ENCODE measurements at regions not wholly inside any gene's neighbourhood (a gene's known extent, or its start where the extent isn't known, plus 50 kb on each side); places are given as distances from the start of the nearest gene placed in this dataset.
"Not testable (repeated sequence)": the region's sequence is repeated elsewhere in the genome, so short reads cannot be mapped to it uniquely, and the experiment has no call there.

DNA sequence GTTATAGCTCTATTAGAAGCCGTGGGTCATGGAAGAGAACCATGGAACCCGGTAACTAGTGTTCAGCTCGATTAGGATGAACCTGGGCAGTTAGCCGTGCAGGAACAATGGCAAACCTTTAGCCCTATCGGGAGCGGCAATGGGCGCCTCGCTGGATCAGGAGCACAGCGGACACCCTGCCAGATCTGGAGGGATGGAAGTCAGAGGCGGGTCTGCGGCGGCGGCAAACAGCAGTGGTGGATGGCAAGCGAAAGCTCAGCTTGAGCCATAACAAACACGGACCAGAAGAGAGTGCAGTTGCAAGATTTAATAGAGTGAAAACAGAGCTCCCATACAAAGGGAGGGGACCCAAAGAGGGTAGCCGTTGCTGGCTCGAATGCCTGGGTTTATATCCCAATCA lies 160.2 kb upstream of the RGS6 start:
- H3K4me1 Mint-ChIP-seq; ATAC-seq (ENCODE audit: low read depth); DNase-seq (ENCODE audit: low spot score in 2 of 2); H3K4me3 Mint-ChIP-seq; H3K36me3 Mint-ChIP-seq; H3K27me3 Mint-ChIP-seq; H3K27ac Mint-ChIP-seq: not testable (repeated sequence)
- peaks cover 12% of the 10 kb centered on the region for H3K9me3 Mint-ChIP-seq

DNA sequence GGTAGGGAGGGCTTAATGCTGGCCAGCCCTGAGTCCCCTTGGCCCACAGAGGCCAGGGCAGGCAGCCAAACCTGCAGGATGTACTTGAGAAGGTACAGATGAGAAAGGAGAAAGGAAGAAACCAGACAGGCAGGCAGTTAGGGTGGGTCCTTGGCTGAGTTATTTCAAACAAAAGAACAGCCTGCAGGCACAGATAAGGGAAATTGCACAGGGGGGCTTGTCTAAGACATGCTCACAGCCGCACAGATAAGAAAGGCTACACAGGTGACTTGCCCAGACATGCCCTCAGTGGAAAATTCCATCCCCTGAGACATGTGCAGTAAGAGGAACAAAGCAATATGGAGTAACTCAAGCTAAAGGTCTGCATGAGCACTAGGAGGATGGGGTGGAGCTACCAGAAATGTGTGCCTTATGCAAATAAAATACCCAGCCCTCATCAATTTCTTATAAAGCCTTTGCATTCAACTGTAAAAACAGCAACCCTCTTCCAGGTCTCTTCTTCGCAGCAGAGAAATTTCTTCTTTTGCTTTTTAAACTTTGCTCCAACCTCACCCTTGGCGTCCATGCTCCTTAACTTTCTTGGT lies 158.2 kb upstream of the RGS6 start:
- ATAC-seq (ENCODE audit: low read depth) (no peak), DNase-seq (ENCODE audit: low spot score in 2 of 2) (no peak)
- no peak overlapping the region for H3K4me3 Mint-ChIP-seq
- peaks cover 10% of the 10 kb centered on the region for H3K27me3 Mint-ChIP-seq
- no peaks in the 10 kb centered on the region for H3K4me1 Mint-ChIP-seq
- H3K27ac Mint-ChIP-seq = no peak overlapping the region
- H3K9me3 Mint-ChIP-seq = peaks cover 12% of the 10 kb centered on the region
- H3K36me3 Mint-ChIP-seq = peaks cover 2% of the 10 kb centered on the region

DNA sequence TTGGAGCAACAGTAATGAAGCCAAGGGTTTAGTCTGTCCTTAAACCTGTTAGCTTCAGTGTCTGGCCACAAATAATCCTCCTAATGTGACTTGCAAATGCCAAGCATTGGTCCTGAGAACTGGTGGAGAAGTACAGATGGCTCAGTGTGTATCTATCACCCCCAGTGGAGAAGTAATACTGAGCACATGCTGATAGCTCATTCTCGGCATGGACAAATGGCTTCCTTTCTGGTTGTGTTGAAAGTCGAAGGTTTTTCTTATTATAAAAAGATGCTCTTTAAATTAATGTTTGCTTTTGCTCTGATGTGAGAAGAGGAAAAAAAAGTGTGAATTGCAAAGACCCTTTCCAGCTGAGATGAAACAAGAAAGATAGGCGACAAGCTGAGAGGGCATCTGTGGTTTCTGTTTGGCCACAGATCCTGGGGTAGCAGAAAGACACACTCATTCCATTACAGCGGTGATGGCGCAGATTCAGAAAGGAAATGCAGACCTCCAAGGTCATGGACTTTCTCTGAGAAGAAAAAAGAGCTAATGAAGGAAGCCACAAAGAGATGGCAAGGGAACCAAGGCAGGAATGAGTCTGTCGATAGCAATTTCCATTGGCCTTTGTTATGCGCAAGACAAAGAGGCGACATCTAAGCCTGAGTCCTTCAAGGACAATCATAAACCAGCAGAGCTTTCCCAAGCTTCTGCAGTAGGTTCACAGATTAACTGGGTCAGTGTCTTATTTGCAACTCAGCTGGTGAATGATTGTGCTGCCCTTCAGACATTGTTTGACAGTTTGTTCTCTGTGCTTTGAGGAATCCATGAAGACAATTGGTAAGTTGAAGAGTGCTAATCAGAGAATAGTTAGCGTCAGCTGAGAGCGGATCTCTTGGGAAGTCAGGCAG lies 155.5 kb upstream of the RGS6 start:
- Mint-ChIP-seq H3K9me3 (peaks cover 12% of the 10 kb centered on the region), H3K27ac (no peak overlapping the region), H3K4me1 (no peaks in the 10 kb centered on the region), H3K36me3 (peaks cover 2% of the 10 kb centered on the region), H3K27me3 (peaks cover 9% of the 10 kb centered on the region), H3K4me3 (no peak overlapping the region)
- no peak for DNase-seq (ENCODE audit: low spot score in 2 of 2)
- ATAC-seq (ENCODE audit: low read depth) = no peak

DNA sequence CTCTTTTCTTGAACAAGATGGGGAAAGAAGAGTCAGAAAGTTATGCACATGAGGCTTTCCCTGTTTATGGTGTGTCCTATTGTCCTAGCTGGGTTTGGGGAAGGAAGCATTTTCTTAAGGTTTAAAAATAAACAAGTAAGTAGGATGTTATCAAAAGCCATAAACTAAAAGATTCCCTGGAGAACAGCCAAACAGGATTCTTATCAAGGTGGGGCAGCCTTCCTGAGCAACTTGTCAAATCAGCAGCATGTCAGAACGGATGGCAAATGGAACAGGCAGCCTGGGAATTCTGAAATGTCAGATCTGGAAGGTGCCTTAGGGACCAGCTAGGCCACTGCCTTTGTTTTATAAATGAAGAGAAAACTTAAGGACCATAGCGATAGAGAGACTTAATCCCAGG lies 152.2 kb upstream of the RGS6 start:
- Mint-ChIP-seq H3K36me3 (no peaks in the 10 kb centered on the region), H3K27me3 (peaks cover 7% of the 10 kb centered on the region), H3K4me3 (no peak overlapping the region), H3K4me1 (no peaks in the 10 kb centered on the region), H3K9me3 (peaks cover 2% of the 10 kb centered on the region), H3K27ac (no peak overlapping the region)
- no peak for ATAC-seq (ENCODE audit: low read depth)
- no peak for DNase-seq (ENCODE audit: low spot score in 2 of 2)

DNA sequence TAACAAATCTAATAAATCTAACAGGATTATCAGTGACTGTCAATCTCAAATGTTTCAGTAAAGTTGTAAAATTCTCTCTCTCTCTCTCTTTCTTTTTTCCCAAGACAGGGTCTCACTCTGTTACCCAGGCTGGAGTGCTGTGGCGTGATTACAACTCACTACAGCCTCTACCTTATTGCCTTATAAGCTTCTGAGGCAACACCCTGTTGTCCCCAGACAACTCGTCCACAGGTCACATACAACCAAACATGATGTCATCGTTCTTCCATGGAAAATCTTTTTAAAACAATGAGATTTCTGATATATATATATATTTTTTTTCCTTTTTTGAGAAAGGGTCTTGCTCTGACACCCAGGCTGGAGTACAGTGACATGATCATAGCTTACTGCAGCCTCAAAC lies 151.4 kb upstream of the RGS6 start:
- no peak overlapping the region for H3K4me3 Mint-ChIP-seq
- no peak for DNase-seq (ENCODE audit: low spot score in 2 of 2)
- H3K27ac Mint-ChIP-seq = no peak overlapping the region
- peaks cover 2% of the 10 kb centered on the region for H3K9me3 Mint-ChIP-seq
- H3K27me3 Mint-ChIP-seq = peaks cover 7% of the 10 kb centered on the region
- H3K4me1 Mint-ChIP-seq = no peaks in the 10 kb centered on the region
- ATAC-seq (ENCODE audit: low read depth) = no peak
- H3K36me3 Mint-ChIP-seq = no peaks in the 10 kb centered on the region

DNA sequence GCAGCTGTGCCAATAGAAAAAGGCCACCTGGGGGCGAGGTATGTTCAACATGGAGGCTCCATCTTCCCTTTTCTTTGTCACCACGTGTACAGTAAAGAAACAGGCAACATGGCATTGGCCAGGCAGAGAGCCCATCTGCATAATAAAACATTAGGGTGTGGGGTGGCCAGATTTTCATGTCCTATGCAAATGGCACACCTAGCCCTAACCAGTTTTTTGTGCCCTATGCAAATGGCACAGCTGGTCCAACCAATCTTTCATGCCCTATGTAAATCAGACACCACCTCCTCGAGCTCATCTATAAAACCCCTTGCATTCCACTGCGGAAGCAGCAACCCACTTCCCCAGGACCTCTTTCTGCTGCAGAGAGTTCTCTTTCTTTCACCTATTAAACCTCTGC lies 149.1 kb upstream of the RGS6 start:
- Mint-ChIP-seq H3K27me3 (peaks cover 2% of the 10 kb centered on the region), H3K36me3 (no peaks in the 10 kb centered on the region)

DNA sequence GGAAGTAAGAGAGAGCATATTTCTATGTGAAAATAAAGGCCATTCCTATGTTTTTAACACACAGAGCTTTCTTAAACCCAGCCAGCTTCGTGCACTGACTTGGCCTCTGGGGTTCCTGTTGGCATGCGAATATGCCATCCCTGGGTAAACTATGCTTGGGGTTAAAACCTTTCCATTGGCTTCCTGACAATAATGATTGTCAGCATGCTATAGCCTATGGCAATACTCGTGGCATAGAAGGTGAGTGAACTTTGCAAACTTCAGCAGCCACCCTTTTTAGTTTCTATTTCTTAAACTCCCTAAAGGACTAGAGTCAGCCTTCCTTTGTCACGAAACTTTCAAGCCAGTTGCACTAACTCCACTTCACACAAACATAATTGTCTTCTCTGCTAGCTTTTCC lies 148.4 kb upstream of the RGS6 start:
- no peaks in the 10 kb centered on the region for H3K36me3 Mint-ChIP-seq
- H3K27me3 Mint-ChIP-seq = peaks cover 2% of the 10 kb centered on the region
- ATAC-seq (ENCODE audit: low read depth) (no peak), DNase-seq (ENCODE audit: low spot score in 2 of 2) (no peak)
- H3K4me3 Mint-ChIP-seq = no peak overlapping the region
- H3K9me3 Mint-ChIP-seq = peaks cover 2% of the 10 kb centered on the region
- no peak overlapping the region for H3K27ac Mint-ChIP-seq
- no peaks in the 10 kb centered on the region for H3K4me1 Mint-ChIP-seq

More for the DNA sequence above, 149.1 kb upstream of the RGS6 start:
- Mint-ChIP-seq H3K4me1 (no peaks in the 10 kb centered on the region), H3K9me3 (peaks cover 2% of the 10 kb centered on the region), H3K4me3 (no peak overlapping the region), H3K27ac (no peak overlapping the region)
- no peak for ATAC-seq (ENCODE audit: low read depth)
- no peak for DNase-seq (ENCODE audit: low spot score in 2 of 2)

DNA sequence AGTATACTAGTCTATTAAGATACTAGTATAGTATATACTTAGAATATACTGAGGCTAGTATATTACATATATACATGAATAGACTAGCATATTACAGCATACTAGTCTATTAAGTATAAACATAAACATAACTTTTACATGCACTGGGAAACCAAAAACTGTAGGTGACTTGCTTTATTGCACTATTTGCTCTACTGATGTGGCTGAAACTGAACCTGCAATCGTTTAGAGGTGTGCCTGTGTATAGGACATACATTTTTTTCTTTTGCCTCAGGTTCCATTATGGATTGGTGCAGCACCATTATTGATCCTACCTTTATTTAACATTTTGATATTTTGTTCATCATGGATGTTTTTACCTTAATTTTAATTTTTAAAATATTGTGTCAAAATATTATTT lies 143.2 kb upstream of the RGS6 start:
- no peak for DNase-seq (ENCODE audit: low spot score in 2 of 2)
- Mint-ChIP-seq H3K27me3 (no peaks in the 10 kb centered on the region), H3K4me3 (no peak overlapping the region), H3K36me3 (no peaks in the 10 kb centered on the region), H3K27ac (no peak overlapping the region), H3K9me3 (no peaks in the 10 kb centered on the region), H3K4me1 (no peaks in the 10 kb centered on the region)
- no peak for ATAC-seq (ENCODE audit: low read depth)

DNA sequence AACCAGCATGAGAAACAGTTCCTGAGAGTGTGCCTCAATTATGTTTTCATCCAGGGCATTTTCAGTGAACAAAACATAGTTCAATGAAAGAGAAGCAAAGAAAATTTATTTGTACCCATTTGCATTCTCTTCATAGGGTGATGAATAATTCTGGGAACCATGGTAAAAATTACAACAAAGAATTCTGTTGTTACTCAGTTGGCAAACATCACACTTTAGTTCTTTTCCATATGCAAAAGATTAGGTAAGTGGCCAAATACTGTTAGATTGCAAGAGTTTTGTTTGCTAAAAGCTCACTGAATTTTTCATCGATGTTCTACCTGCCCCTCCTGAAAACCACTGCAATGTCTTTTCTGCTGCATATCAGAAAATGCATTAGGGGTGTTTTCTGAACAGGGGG lies 132.4 kb upstream of the RGS6 start:
- DNase-seq (ENCODE audit: low spot score in 2 of 2) (no peak), ATAC-seq (ENCODE audit: low read depth) (no peak)
- Mint-ChIP-seq H3K4me1 (no peaks in the 10 kb centered on the region), H3K36me3 (no peaks in the 10 kb centered on the region), H3K27ac (no peak overlapping the region), H3K4me3 (no peak overlapping the region), H3K27me3 (peaks cover 14% of the 10 kb centered on the region), H3K9me3 (peaks cover 2% of the 10 kb centered on the region)

DNA sequence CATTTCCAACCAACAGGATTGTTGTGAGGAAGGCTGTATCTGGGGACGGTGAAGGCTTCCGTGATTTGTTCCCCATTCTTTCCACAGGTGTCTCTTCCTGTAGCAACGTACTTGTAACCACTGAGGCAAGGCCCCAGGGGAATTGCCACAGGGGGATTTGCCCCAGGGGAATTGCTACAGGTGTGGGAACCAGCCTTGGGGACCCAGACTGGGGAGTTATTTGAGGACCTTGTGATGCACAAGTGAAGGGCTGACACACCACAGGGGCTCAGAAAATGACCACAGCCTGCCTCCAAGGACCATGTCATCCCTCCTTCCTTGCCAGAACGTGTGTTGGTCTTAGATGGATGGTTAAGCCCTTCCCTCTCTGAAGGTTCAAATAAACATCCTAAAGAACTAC lies 131.4 kb upstream of the RGS6 start:
- no peak for ATAC-seq (ENCODE audit: low read depth)
- H3K9me3 Mint-ChIP-seq = peaks cover 2% of the 10 kb centered on the region
- H3K36me3 Mint-ChIP-seq = no peaks in the 10 kb centered on the region
- peaks cover 11% of the 10 kb centered on the region for H3K27me3 Mint-ChIP-seq
- no peak overlapping the region for H3K27ac Mint-ChIP-seq
- DNase-seq (ENCODE audit: low spot score in 2 of 2) = no peak
- H3K4me1 Mint-ChIP-seq = no peaks in the 10 kb centered on the region
- H3K4me3 Mint-ChIP-seq = no peak overlapping the region

DNA sequence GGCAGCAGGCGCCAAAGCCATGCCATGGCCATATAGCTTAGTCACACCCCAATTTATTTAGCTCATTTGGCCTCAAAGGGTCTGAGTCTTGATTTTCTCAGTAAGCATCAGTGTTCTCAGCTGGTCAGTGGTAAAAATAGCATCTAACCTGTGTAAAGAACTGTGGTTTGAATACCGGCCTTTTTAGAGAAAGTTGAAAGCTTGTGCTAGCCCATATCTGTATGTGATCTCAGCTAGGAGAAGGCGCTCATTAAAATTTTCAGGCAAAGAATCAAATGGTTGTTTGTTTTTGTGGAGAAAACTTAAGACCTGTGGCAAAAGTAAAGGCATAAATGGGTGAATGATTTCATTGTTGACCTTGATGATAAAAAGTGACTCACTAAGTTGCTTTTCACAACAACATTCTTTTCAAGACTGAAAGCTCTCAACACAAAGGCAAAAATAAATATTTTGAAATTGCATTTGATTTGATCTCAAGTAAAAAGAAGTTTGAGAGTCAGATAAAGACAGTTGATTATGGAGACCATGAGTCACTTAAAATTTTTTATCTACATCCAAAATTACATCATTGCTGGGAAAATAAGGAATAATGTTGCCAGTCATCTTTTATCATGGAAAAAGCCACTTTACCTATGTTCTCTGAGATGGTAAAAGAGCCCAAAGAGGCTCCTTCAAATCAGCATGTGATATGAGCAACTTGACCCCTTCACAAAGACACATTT lies 128.5 kb upstream of the RGS6 start:
- H3K27me3 Mint-ChIP-seq = peaks cover 17% of the 10 kb centered on the region
- H3K4me1 Mint-ChIP-seq = no peaks in the 10 kb centered on the region
- no peak overlapping the region for H3K27ac Mint-ChIP-seq
- DNase-seq (ENCODE audit: low spot score in 2 of 2) = no peak
- H3K4me3 Mint-ChIP-seq = no peak overlapping the region
- H3K36me3 Mint-ChIP-seq = peaks cover 2% of the 10 kb centered on the region
- ATAC-seq (ENCODE audit: low read depth) = no peak
- H3K9me3 Mint-ChIP-seq = peaks cover 2% of the 10 kb centered on the region

DNA sequence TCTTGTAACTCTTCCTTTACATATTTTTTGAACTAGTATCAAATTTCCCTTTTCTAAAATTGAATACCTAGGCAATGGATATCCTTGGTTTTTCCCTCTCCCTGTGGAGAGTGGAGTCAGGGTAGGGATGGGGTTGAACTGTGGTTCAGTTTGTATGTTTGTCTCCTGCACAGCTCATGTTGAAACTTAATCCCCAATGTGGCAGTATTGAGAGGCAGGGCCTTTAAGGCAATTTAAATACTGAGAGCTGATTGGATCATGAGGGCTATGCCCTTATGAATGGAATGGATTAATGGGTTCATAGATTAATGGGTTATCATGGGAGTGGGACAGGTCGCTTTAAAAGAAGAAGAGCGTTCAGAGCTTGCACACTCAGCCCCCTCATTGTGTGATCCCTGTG lies 127.2 kb upstream of the RGS6 start:
- peaks cover 14% of the 10 kb centered on the region for H3K27me3 Mint-ChIP-seq
- peaks cover 2% of the 10 kb centered on the region for H3K36me3 Mint-ChIP-seq
- H3K27ac Mint-ChIP-seq = no peak overlapping the region
- H3K9me3 Mint-ChIP-seq = peaks cover 2% of the 10 kb centered on the region
- ATAC-seq (ENCODE audit: low read depth) (no peak), DNase-seq (ENCODE audit: low spot score in 2 of 2) (no peak)
- no peak overlapping the region for H3K4me3 Mint-ChIP-seq
- no peaks in the 10 kb centered on the region for H3K4me1 Mint-ChIP-seq

DNA sequence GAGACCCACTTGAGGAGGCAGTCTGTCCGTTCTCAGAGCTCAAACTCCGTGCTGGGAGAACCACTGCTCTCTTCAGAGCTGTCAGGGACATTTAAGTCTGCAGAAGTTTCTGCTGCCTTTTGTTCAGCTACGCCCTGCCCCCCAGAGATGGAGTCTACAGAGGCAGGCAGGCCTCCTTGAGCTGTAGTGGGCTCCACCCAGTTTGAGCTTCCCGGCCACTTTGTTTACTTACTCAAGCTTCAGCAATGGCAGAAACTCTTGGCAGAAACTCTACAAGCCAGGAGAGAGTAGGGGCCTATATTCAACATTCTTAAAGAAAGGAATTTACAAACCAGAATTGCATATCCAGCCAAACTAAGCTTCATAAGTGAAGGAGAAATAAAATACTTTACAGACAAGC lies 125.2 kb upstream of the RGS6 start:
- not testable (repeated sequence) for DNase-seq (ENCODE audit: low spot score in 2 of 2); ATAC-seq (ENCODE audit: low read depth); H3K27me3 Mint-ChIP-seq; H3K9me3 Mint-ChIP-seq; H3K4me3 Mint-ChIP-seq; H3K27ac Mint-ChIP-seq; H3K36me3 Mint-ChIP-seq; H3K4me1 Mint-ChIP-seq

DNA sequence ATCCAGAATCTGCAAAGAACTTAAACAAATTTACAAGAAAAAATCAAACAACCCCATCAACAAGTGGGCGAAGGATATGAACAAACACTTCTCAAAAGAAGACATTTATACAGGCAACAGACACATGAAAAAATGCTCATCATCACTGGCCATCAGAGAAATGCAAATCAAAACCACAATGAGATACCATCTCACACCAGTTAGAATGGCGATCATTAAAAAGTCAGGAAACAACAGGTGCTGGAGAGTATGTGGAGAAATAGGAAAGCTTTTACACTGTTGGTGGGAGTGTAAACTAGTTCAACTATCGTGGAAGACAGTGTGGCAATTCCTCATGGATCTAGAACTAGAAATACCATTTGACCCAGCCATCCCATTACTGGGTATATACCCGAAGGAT lies 121.4 kb upstream of the RGS6 start:
- DNase-seq (ENCODE audit: low spot score in 2 of 2); H3K4me1 Mint-ChIP-seq; ATAC-seq (ENCODE audit: low read depth); H3K27ac Mint-ChIP-seq; H3K4me3 Mint-ChIP-seq; H3K36me3 Mint-ChIP-seq; H3K9me3 Mint-ChIP-seq; H3K27me3 Mint-ChIP-seq: not testable (repeated sequence)
